ENCODE measurements at regions not wholly inside any gene's neighbourhood (a gene's known extent, or its start where the extent isn't known, plus 50 kb on each side); places are given as distances from the start of the nearest gene placed in this dataset.

GRCh38 chr12:125222876-125223275, 157.6 kb downstream of the AACS start:
- no peak for DNase-seq (ENCODE audit: low spot score)

DNA sequence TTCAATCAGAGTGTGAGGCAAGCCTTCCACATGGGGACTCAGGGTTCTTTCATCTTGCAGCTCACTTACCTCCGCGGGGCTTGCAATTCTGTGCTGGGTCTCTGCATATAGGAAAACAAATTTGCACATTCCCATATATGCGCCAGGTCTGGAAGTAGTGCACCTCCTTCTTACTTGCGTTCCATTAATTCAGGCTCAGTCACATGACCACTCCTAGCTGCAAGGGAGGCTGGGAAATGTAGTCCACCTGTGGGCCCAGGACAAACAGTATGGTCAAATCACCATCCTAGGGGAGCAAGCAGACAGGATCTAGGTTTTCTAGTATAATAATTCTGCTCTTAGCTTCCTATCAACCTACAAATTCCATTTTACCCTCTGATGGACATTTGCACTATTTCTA, 160.4 kb downstream of the AACS start:
- DNase-seq (ENCODE audit: low spot score) = peak; percentile 4

DNA sequence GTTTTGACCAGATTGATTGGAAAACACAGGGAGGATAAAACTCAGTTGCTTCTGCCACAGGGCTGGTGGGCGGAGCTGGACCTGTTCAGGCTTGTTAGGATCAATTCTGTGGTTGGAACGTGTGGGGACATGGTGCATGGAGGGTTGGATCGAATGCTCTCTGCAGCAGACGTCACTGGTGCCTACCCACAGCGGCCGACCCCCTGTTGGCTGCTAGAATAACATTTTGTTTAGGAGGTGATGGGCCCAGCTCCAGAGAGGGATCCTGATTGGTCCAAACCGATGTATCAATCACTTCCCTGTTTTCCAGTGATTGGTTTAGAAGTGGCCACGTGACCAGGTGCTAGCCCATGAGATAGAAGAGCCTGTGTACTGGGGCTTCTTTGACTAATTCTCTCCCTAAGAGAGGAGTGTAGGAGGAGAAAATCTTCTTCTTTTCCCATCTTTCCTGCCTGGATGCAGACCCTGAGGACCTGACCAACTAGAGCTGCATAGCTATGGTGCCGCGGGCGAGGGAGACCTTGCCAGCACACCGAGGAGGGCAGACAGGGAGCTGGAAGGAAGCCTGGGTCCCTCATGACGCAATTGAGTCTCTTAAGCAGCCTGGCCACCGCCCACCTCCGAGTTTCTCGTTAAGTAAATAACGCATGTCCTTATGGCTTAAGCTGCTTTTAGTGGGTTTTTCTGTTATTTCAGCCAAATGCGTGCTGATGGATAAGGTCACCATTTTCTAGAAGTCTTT, 163.5 kb downstream of the AACS start:
- peak; percentile 80 for DNase-seq (ENCODE audit: low spot score)

DNA sequence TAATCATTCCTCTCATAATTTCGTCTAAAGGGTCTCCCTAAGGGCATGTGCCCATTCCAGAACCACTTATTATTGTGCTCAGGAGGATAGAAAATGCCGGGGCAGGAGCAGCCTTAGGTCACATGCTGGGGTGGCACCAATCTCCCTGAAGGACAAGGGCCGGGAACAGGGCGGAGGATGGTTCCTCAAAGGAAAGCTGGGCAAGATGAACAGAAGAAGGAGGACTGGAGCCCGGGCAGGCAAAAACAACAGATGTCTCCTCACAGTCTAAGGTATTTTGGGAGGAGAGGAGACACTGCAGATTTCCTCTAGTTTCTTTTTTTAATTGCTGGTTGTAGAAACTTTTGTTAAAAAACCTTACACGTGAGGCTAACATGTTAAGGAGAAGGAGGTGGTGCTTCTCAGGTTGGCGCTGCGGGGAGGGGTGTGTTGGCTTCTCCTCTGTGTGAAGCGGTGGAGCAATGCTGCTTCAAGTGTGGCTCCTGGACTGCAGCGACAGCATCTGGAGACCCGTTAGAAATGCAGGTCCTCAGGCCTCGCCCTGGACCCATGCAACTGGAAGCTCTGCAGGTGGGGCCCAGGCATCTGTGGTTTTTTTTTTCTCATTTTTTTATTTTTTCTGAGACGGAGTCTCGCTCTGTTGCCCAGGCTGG, 164.8 kb downstream of the AACS start:
- DNase-seq (ENCODE audit: low spot score) = peak; percentile 43

DNA sequence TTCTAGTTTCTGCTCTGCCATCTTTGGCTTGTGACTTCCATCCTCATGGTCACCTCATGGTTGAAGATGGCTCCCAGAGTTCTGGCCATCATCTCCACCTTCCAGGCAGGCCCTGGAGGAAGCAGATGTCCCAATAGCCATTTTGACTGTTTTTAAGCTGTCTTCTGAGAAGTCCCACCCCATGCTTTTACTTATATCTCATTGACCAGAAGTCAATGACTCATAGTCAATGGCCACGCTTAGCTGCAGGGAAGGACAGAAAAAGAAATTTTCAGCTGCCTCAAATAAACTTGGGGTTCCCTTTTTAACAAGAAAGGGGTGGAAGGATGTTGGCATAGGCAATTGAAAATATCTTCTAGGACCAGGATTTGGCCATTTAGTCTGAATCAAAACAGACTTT, 168.1 kb downstream of the AACS start:
- DNase-seq (ENCODE audit: low spot score) = no peak

GRCh38 chr12:125239563-125239962, 174.3 kb downstream of the AACS start:
- no peak for DNase-seq (ENCODE audit: low spot score)

- no peak for DNase-seq (ENCODE audit: low spot score)
Observed at GRCh38 chr12:125240717-125241116, 175.5 kb downstream of the AACS start.

DNA sequence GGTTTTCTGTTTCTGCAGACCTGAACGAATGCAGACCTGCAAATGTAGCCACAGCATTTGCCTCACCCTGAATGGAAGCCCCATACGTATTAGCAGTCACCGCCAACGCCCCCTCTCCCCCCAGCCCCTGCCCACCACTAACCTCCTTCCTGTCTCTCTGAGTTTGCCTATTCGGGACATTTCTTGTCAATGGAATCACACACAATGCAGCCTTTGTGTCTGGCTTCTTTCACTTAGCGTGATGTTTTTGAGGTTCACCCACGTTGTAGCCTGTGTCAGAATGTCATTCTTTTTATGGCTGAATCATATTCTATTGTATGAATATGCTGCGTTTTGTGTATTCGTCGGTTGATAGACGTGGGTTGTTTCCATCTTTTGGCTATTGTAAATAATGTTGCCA, 178.6 kb downstream of the AACS start:
- no peak for DNase-seq (ENCODE audit: low spot score)

DNA sequence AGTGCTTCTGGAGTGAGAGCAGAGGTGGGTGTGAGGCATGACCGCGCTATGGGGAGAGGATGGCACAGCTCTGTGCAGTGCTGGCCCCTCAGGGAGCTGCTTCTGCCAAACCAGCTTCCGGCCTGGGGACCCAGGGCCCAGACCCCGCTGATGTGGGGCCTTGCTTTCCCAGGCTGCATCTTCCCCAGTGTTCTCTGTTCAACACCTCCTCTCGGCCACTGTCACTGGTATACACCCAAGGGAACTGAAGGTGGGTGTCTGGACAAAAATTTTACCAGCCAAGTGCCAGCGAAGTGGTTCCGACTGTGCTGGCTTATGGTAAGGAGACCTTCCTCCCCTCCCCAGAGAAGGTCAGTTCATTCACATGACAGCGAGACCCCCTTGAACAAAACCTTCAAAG, 179.1 kb downstream of the AACS start:
- no peak for DNase-seq (ENCODE audit: low spot score)

GRCh38 chr12:125245581-125246557, 180.6 kb downstream of the AACS start:
- no peak for DNase-seq (ENCODE audit: low spot score)

GRCh38 chr12:125247477-125247876, 182.2 kb downstream of the AACS start:
- no peak for DNase-seq (ENCODE audit: low spot score)

DNA sequence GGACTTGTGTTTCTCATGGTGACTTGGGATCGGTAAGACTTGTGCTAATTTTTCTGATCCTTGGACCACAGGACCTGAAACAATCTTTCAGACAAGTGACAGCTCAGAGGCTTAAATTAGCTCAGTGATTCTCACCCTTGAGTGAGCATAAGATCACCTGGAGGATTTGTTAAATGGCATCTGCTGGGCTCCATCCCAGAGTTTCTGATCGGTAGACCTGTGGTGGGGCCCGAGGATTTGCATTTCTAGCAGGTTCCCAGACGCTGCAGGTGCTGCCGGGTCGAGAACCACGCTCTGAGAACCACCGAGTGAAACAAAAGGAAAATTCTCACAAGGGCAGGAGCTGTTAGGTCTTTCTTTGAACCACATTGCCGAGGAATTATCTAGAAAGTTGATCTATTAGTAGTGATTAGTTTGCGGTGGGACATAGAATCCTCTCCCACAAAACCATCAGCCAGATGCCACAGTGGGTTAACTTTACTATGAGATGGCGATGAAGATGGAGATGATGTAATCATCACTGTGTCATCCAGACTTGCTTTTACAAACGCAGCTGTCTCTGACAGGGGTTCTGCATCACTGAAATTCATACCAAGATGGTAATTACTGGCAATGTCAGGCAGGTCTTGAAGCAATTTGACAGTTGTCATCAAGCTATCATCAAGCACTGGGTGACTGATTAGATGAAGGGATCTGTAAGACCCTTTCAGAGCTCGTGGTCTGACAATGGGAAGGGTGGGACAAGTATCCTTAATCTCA, 184.0 kb downstream of the AACS start:
- no peak for DNase-seq (ENCODE audit: low spot score)

DNA sequence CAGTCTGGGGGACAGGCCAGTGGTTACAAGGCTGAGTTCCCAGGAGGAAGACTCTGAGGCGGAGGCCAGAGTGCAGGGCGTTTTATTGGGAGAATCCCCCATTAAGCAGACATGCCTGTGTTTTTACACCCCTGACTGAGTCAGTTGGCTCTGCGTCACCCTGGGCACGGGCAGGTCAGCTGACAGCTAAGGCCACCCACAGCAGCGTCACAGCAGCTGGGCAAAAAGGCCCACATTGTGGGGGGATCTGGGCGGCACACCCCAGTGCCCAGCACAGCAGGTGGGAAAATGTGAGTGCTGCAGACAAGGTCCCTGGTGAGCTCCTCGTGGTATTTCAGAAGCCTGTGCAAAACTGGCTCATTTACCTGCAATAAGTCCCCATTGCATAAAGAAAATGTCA, 184.7 kb downstream of the AACS start:
- DNase-seq (ENCODE audit: low spot score) = no peak

- DNase-seq (ENCODE audit: low spot score) = no peak
Observed at GRCh38 chr12:125254236-125254635, 189.0 kb downstream of the AACS start.

GRCh38 chr12:125254856-125255255, 189.6 kb downstream of the AACS start:
- DNase-seq (ENCODE audit: low spot score) = no peak

DNA sequence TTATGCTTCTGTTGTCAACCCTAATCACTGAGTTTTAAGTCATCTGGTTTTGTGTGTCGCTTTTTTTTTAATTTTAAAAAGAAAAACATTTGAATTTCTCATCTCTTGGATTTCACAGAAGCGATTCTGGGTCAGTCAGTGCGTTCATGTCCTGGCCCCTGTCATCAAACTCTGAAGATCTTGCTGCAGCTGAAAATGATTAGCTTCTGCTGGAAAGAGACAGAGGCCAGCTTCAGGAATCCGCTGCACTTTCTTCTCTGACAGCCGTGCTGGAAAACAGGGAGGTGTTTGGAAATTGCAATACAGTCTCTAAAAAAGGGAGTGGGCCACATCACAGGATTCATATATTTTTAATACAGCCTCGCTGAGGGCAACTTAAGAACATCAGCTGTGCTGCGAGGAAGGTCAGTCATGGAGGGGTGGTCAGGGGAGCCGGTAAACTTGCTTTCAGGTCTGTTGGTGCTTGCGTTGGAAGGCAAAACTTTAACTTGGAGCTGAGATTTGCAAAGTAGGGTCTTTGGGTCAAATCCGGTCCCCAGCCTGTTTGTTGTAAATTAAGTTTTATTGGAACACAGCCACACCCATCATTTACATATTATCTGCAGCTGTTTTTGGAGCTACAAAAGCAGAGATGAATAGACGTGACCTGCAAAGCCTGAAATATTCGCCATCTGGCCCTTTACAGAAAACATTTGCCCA, 190.8 kb downstream of the AACS start:
- no peak for DNase-seq (ENCODE audit: low spot score)

DNA sequence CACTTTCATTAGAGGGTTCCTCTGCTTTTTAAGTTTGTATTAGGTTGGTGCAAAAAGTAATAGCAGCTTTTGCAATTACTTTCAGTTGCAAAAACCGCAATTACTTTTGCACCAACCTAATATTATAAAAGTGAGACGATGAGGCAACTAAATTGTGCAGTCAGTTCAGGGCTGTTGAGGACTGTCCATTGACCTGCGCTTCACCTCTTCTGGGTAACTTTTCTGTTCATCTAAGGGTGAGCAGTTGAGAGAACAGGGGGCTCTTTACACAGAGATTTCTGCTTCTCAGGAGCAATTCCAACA, 191.3 kb downstream of the AACS start:
- DNase-seq (ENCODE audit: low spot score) = no peak

DNA sequence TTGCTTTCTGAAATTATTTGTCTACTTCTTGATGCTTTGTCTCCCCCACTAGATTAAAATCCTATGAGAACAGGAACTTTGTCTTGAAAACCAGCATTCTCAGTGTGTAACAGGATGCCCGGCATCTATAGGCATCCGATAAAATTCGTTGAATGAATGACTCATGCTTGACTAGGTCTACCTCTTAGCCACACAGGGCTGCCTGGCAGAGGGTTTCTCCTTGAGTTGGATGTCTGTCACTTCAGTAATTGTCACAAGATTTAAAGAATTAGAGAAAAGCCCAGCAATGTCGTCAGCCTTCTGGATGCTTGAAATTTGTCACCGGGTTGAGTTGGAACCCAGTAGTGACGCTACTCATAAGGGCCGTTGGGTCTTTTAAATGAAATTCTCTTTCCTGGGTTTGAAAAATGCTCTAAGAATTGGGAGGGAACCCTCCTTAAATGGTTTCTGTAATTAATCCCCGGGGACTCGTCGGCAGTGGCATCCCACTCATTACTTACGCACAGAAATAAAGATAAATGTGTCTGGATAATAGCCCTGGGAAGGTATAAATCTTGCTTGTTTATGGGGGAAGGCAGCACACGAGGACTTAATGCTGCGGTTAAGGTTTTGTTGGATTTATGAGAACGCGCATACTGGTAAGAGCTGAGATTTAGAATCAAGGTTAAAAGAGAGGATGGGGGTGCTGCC, 194.1 kb downstream of the AACS start:
- no peak for DNase-seq (ENCODE audit: low spot score)

GRCh38 chr12:125262851-125263250, 197.6 kb downstream of the AACS start:
- no peak for DNase-seq (ENCODE audit: low spot score)

DNA sequence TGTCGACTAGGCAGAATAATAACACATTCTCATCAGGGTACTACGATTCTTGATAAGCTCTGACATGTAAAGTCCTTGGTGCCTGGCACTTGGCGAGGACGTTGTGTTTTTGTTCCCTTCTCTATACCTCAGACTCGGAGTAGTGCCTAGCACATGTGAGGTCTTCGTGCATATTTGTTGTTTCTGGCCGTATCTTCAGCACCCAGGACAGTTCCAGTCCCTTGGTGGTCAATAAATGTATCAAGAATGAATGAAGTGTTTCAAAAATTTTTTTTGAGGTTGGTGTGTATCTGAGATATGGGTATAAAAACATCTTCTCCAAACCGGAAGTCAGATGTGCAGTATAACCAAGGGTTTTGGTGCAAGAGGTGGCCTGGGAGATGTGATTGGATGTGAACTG, 198.2 kb downstream of the AACS start:
- no peak for DNase-seq (ENCODE audit: low spot score)
